ENCODE measurements at regions not wholly inside any gene's neighbourhood (a gene's known extent, or its start where the extent isn't known, plus 50 kb on each side); places are given as distances from the start of the nearest gene placed in this dataset.

DNA sequence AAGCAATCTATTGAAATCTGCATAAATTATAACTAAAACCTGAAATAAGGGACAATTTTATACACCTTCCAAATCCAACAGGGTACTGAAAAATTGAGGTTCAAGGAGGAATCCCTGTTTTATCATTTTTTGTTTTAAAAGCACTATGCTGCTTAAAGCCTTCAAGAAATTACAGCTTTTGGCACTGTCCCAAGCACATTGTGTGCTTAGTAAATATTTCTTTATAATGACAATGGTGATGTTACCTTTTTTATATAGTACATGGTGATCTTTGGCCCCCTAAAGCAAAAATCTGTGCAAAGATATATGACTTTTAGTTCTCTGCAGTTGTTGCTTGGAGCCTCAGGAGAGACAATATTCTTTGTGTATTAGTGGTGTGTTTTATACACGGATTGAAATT lies 71.6 kb upstream of the EFEMP1 start:
- Histone ChIP-seq H3K79me2 (ENCODE audit: control insufficient read depth, insufficient read depth, low read length, poor library complexity) (no peaks in the 10 kb centered on the region), H3K36me3 (ENCODE audit: control insufficient read depth in 1 of 2, insufficient read depth in 2 of 2, low read length in 2 of 2) (no peaks in the 10 kb centered on the region), H3K4me3 (ENCODE audit: low read depth, low read length) (no peak overlapping the region), H3K23ac (ENCODE audit: low read length) (no peak overlapping the region), H3K4me1 (ENCODE audit: control insufficient read depth in 1 of 2, insufficient read depth in 2 of 2, low read length in 2 of 2) (no peaks in the 10 kb centered on the region), H3K4ac (ENCODE audit: low read depth, low read length) (no peak overlapping the region), H2BK12ac (ENCODE audit: low read length) (no peak overlapping the region), H2BK5ac (ENCODE audit: low read depth, low read length, poor library complexity) (no peak overlapping the region), H2BK120ac (ENCODE audit: insufficient read depth, low read length, poor library complexity) (no peak overlapping the region), H4K8ac (ENCODE audit: low read depth, low read length) (no peak overlapping the region), H2AK5ac (ENCODE audit: low read length) (no peak overlapping the region), H3K9ac (ENCODE audit: low read length) (no peak overlapping the region), H3K9me3 (ENCODE audit: insufficient read depth, low read depth, low read length) (no peaks in the 10 kb centered on the region), H2AFZ (ENCODE audit: insufficient read depth, low read length, poor library complexity) (no peak overlapping the region), H4K91ac (ENCODE audit: low read depth, low read length) (no peak overlapping the region), H4K12ac (ENCODE audit: low read depth, low read length) (no peak overlapping the region), H3K14ac (ENCODE audit: low read length) (no peak overlapping the region), H3K79me1 (ENCODE audit: low read length) (no peaks in the 10 kb centered on the region), H3K4me2 (ENCODE audit: low read length) (no peak overlapping the region), H3K27me3 (ENCODE audit: insufficient read depth, low read length) (no peaks in the 10 kb centered on the region), H3K27ac (ENCODE audit: low read depth, low read length) (no peak overlapping the region), H3K18ac (ENCODE audit: low read length) (no peak overlapping the region)
- WGBS (ENCODE audit: extremely low coverage, insufficient coverage, insufficient read length): no CpG with 5 or more reads among the region's 1 CpG
- DNase-seq: no peak

DNA sequence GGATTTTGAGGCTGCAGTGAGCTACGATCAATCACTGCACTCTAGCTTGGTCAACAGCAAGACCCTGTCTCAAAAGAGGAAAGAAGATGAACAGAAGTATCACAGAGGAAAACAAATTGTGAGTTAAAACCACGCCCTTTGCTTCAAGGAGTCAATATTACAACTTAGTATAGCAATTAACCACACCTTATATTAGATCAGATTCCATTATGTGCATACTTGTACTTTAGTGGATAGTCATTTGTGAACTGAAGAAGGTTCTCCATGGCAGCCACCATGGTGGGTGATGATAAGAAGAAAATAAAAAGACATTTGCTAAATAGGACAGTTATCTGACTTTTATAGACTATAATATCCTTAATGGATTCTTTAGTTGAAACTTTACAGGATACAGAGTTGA lies 72.3 kb upstream of the EFEMP1 start:
- Histone ChIP-seq H3K4me2 (ENCODE audit: low read length) (no peak overlapping the region), H2BK120ac (ENCODE audit: insufficient read depth, low read length, poor library complexity) (no peak overlapping the region), H2AK5ac (ENCODE audit: low read length) (no peak overlapping the region), H2BK12ac (ENCODE audit: low read length) (no peak overlapping the region), H3K23ac (ENCODE audit: low read length) (no peak overlapping the region), H3K4me3 (ENCODE audit: low read depth, low read length) (no peak overlapping the region), H3K18ac (ENCODE audit: low read length) (no peak overlapping the region), H2AFZ (ENCODE audit: insufficient read depth, low read length, poor library complexity) (no peak overlapping the region), H3K14ac (ENCODE audit: low read length) (no peak overlapping the region), H3K36me3 (ENCODE audit: control insufficient read depth in 1 of 2, insufficient read depth in 2 of 2, low read length in 2 of 2) (no peaks in the 10 kb centered on the region), H3K4me1 (ENCODE audit: control insufficient read depth in 1 of 2, insufficient read depth in 2 of 2, low read length in 2 of 2) (no peaks in the 10 kb centered on the region), H3K27me3 (ENCODE audit: insufficient read depth, low read length) (no peaks in the 10 kb centered on the region), H3K9ac (ENCODE audit: low read length) (no peak overlapping the region), H3K79me2 (ENCODE audit: control insufficient read depth, insufficient read depth, low read length, poor library complexity) (no peaks in the 10 kb centered on the region), H3K79me1 (ENCODE audit: low read length) (no peaks in the 10 kb centered on the region), H4K8ac (ENCODE audit: low read depth, low read length) (no peak overlapping the region), H3K27ac (ENCODE audit: low read depth, low read length) (no peak overlapping the region), H3K4ac (ENCODE audit: low read depth, low read length) (no peak overlapping the region), H3K9me3 (ENCODE audit: insufficient read depth, low read depth, low read length) (no peaks in the 10 kb centered on the region), H4K12ac (ENCODE audit: low read depth, low read length) (no peak overlapping the region), H4K91ac (ENCODE audit: low read depth, low read length) (no peak overlapping the region), H2BK5ac (ENCODE audit: low read depth, low read length, poor library complexity) (no peak overlapping the region)
- no peak for DNase-seq
- WGBS (ENCODE audit: extremely low coverage, insufficient coverage, insufficient read length): no CpG with 5 or more reads among the region's 2 CpGs

DNA sequence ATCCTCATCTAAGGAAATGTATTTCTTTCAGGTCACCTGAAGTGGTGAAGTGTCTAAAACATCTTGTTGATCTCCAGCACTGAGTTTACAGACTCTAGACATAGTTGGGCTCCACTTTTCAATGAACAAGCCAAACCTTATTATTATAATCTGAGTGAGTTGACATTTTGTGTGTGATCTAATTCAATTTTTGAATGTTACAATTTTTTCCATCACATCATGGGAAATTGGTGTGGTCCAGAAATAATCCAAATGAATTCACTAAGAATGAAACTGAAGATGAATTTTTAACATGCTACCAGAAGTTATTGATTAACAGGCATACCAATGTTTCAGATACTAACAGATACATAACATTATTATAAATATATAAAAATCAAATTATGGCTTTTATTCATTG lies 75.6 kb upstream of the EFEMP1 start:
- no peak overlapping the region for H3K4me2 ChIP-seq (ENCODE audit: low read length)
- no peak overlapping the region for H3K9ac ChIP-seq (ENCODE audit: low read length)
- no peak overlapping the region for H3K14ac ChIP-seq (ENCODE audit: low read length)
- H2AFZ ChIP-seq (ENCODE audit: insufficient read depth, low read length, poor library complexity): no peak overlapping the region
- H2AK5ac ChIP-seq (ENCODE audit: low read length): no peak overlapping the region
- DNase-seq: no peak
- H3K18ac ChIP-seq (ENCODE audit: low read length): no peak overlapping the region
- no peak overlapping the region for H4K12ac ChIP-seq (ENCODE audit: low read depth, low read length)
- H3K79me2 ChIP-seq (ENCODE audit: control insufficient read depth, insufficient read depth, low read length, poor library complexity): no peaks in the 10 kb centered on the region
- no peak overlapping the region for H3K4ac ChIP-seq (ENCODE audit: low read depth, low read length)
- H3K79me1 ChIP-seq (ENCODE audit: low read length): no peaks in the 10 kb centered on the region
- H2BK12ac ChIP-seq (ENCODE audit: low read length): no peak overlapping the region
- no peak overlapping the region for H3K23ac ChIP-seq (ENCODE audit: low read length)
- H3K9me3 ChIP-seq (ENCODE audit: insufficient read depth, low read depth, low read length): no peaks in the 10 kb centered on the region
- no peak overlapping the region for H4K8ac ChIP-seq (ENCODE audit: low read depth, low read length)
- H3K36me3 ChIP-seq (ENCODE audit: control insufficient read depth in 1 of 2, insufficient read depth in 2 of 2, low read length in 2 of 2): no peaks in the 10 kb centered on the region
- H3K4me3 ChIP-seq (ENCODE audit: low read depth, low read length): no peak overlapping the region
- H2BK5ac ChIP-seq (ENCODE audit: low read depth, low read length, poor library complexity): no peak overlapping the region
- H3K4me1 ChIP-seq (ENCODE audit: control insufficient read depth in 1 of 2, insufficient read depth in 2 of 2, low read length in 2 of 2): no peaks in the 10 kb centered on the region
- H3K27me3 ChIP-seq (ENCODE audit: insufficient read depth, low read length): no peaks in the 10 kb centered on the region
- no peak overlapping the region for H4K91ac ChIP-seq (ENCODE audit: low read depth, low read length)
- H2BK120ac ChIP-seq (ENCODE audit: insufficient read depth, low read length, poor library complexity): no peak overlapping the region
- H3K27ac ChIP-seq (ENCODE audit: low read depth, low read length): no peak overlapping the region

DNA sequence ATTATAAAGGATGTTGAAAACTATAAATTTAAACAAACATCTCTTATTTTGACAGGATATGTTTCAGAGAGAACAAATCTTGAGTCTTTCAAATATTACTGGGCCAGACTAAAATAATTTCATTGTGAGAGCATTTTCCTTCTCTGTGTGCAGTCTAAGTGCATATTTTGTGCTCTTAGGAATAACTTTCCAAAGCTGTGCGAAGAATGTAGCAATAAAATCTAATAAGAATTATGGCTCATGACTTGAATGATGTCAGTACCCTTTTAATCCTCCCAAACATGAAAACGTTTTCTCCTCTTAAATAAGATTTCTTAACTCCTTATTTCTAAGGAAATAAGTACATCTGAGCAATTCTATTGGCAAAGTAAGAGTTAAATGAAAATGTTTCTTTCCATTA lies 76.2 kb upstream of the EFEMP1 start:
- no peak for DNase-seq
- H2BK5ac ChIP-seq (ENCODE audit: low read depth, low read length, poor library complexity): no peak overlapping the region
- H3K4me3 ChIP-seq (ENCODE audit: low read depth, low read length): no peak overlapping the region
- H3K79me1 ChIP-seq (ENCODE audit: low read length): no peaks in the 10 kb centered on the region
- H3K36me3 ChIP-seq (ENCODE audit: control insufficient read depth in 1 of 2, insufficient read depth in 2 of 2, low read length in 2 of 2): no peaks in the 10 kb centered on the region
- no peak overlapping the region for H3K18ac ChIP-seq (ENCODE audit: low read length)
- WGBS (ENCODE audit: extremely low coverage, insufficient coverage, insufficient read length): no CpG with 5 or more reads among the region's 2 CpGs
- no peak overlapping the region for H2BK12ac ChIP-seq (ENCODE audit: low read length)
- no peak overlapping the region for H3K4ac ChIP-seq (ENCODE audit: low read depth, low read length)
- H3K27me3 ChIP-seq (ENCODE audit: insufficient read depth, low read length): no peaks in the 10 kb centered on the region
- no peak overlapping the region for H2AFZ ChIP-seq (ENCODE audit: insufficient read depth, low read length, poor library complexity)
- H3K27ac ChIP-seq (ENCODE audit: low read depth, low read length): no peak overlapping the region
- H4K8ac ChIP-seq (ENCODE audit: low read depth, low read length): no peak overlapping the region
- no peak overlapping the region for H4K91ac ChIP-seq (ENCODE audit: low read depth, low read length)
- no peak overlapping the region for H2BK120ac ChIP-seq (ENCODE audit: insufficient read depth, low read length, poor library complexity)
- no peaks in the 10 kb centered on the region for H3K4me1 ChIP-seq (ENCODE audit: control insufficient read depth in 1 of 2, insufficient read depth in 2 of 2, low read length in 2 of 2)
- no peaks in the 10 kb centered on the region for H3K79me2 ChIP-seq (ENCODE audit: control insufficient read depth, insufficient read depth, low read length, poor library complexity)
- no peak overlapping the region for H3K14ac ChIP-seq (ENCODE audit: low read length)
- H3K23ac ChIP-seq (ENCODE audit: low read length): no peak overlapping the region
- no peak overlapping the region for H2AK5ac ChIP-seq (ENCODE audit: low read length)
- H3K9me3 ChIP-seq (ENCODE audit: insufficient read depth, low read depth, low read length): no peaks in the 10 kb centered on the region
- H3K4me2 ChIP-seq (ENCODE audit: low read length): no peak overlapping the region
- no peak overlapping the region for H4K12ac ChIP-seq (ENCODE audit: low read depth, low read length)
- no peak overlapping the region for H3K9ac ChIP-seq (ENCODE audit: low read length)

DNA sequence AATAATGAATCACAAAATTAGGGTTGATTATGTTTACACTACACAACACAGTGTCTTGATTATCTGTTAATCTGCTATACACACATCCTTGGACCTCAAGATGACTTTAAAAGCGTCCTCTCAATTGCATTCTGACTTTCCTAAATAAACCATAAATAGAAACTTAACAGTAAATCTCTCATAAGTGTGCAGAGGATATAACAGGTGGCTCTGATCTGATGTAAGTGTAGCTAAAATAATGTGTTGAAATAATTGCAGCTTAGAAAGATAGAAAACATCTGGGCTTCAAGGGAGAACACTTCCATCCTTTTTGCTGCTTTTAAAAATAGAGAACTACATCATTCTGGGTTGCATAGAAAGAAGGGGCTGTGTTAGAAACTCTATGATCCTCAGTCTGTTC lies 78.4 kb upstream of the EFEMP1 start:
- Histone ChIP-seq H3K9ac (ENCODE audit: low read length) (no peak overlapping the region), H3K27ac (ENCODE audit: low read depth, low read length) (no peak overlapping the region), H3K36me3 (ENCODE audit: control insufficient read depth in 1 of 2, insufficient read depth in 2 of 2, low read length in 2 of 2) (no peaks in the 10 kb centered on the region), H3K18ac (ENCODE audit: low read length) (no peak overlapping the region), H2BK12ac (ENCODE audit: low read length) (no peak overlapping the region), H3K79me2 (ENCODE audit: control insufficient read depth, insufficient read depth, low read length, poor library complexity) (no peaks in the 10 kb centered on the region), H3K4me1 (ENCODE audit: control insufficient read depth in 1 of 2, insufficient read depth in 2 of 2, low read length in 2 of 2) (no peaks in the 10 kb centered on the region), H3K23ac (ENCODE audit: low read length) (no peak overlapping the region), H3K79me1 (ENCODE audit: low read length) (no peaks in the 10 kb centered on the region), H3K9me3 (ENCODE audit: insufficient read depth, low read depth, low read length) (no peaks in the 10 kb centered on the region), H4K12ac (ENCODE audit: low read depth, low read length) (no peak overlapping the region), H2AK5ac (ENCODE audit: low read length) (no peak overlapping the region), H3K4ac (ENCODE audit: low read depth, low read length) (no peak overlapping the region), H3K4me2 (ENCODE audit: low read length) (no peak overlapping the region), H2AFZ (ENCODE audit: insufficient read depth, low read length, poor library complexity) (no peak overlapping the region), H4K91ac (ENCODE audit: low read depth, low read length) (no peak overlapping the region), H3K4me3 (ENCODE audit: low read depth, low read length) (no peak overlapping the region), H2BK5ac (ENCODE audit: low read depth, low read length, poor library complexity) (no peak overlapping the region), H4K8ac (ENCODE audit: low read depth, low read length) (no peak overlapping the region), H3K27me3 (ENCODE audit: insufficient read depth, low read length) (no peaks in the 10 kb centered on the region), H3K14ac (ENCODE audit: low read length) (no peak overlapping the region), H2BK120ac (ENCODE audit: insufficient read depth, low read length, poor library complexity) (no peak overlapping the region)
- no CpG with 5 or more reads among the region's 1 CpG for WGBS (ENCODE audit: extremely low coverage, insufficient coverage, insufficient read length)
- DNase-seq: no peak
